OCI-LY7 (cell line): ENCODE measurements at regions not wholly inside any gene's neighbourhood (a gene's known extent, or its start where the extent isn't known, plus 50 kb on each side); places are given as distances from the start of the nearest gene placed in this dataset.

Experiments
- EZH2phosphoT487 ChIP-seq: fragments of 200-600 bp; sonication (generic); IDR thresholded peaks from 2 replicates; pipeline ENCODE4 v1.6.1; 2018; ENCODE audit warnings: low read depth, borderline replicate concordance, mild to moderate bottlenecking, mixed run types, antibody characterized with exemption, low read length, moderate library complexity, mixed read lengths
- TF ChIP-seq, protein P1 (sequence below): fragments of 200-600 bp; sonication (generic); conservative IDR thresholded peaks from 2 replicates; pipeline ENCODE4 v1.5.1; 2014; ENCODE audit warnings: mild to moderate bottlenecking, antibody characterized with exemption, low read length, moderate library complexity, mixed read lengths

DNA sequence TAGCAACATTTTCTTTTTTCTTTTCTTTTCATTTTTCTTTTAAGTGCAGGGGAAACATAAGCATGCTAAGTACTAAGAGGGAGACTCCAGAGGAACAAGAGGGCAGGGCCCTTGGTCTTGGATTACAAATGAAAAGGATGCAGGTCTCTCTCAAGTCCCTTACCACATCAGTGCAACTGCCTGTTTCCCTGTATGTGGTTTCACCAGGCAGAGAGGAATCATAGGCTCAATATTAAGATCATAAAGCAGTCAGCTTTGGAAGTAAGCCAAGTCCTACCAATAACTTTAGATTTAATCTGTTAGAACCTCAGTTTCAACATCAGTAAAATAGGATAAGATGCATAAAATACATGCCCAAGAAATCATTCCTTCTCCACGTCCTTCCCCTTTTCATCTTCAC lies 422.7 kb upstream of the PAPPA start:
- TF ChIP-seq, protein P1, sequence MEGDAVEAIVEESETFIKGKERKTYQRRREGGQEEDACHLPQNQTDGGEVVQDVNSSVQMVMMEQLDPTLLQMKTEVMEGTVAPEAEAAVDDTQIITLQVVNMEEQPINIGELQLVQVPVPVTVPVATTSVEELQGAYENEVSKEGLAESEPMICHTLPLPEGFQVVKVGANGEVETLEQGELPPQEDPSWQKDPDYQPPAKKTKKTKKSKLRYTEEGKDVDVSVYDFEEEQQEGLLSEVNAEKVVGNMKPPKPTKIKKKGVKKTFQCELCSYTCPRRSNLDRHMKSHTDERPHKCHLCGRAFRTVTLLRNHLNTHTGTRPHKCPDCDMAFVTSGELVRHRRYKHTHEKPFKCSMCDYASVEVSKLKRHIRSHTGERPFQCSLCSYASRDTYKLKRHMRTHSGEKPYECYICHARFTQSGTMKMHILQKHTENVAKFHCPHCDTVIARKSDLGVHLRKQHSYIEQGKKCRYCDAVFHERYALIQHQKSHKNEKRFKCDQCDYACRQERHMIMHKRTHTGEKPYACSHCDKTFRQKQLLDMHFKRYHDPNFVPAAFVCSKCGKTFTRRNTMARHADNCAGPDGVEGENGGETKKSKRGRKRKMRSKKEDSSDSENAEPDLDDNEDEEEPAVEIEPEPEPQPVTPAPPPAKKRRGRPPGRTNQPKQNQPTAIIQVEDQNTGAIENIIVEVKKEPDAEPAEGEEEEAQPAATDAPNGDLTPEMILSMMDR, result no peak
- no peak for TF ChIP-seq EZH2phosphoT487
